T1000 (cell line): ENCODE measurements at regions not wholly inside any gene's neighbourhood (a gene's known extent, or its start where the extent isn't known, plus 50 kb on each side); places are given as distances from the start of the nearest gene placed in this dataset.

Experiments used
- DNase-seq: peaks from one replicate; lab custom pipeline; 2025; ENCODE audit warnings: mixed read lengths; lab: John Stamatoyannopoulos, UW

DNA sequence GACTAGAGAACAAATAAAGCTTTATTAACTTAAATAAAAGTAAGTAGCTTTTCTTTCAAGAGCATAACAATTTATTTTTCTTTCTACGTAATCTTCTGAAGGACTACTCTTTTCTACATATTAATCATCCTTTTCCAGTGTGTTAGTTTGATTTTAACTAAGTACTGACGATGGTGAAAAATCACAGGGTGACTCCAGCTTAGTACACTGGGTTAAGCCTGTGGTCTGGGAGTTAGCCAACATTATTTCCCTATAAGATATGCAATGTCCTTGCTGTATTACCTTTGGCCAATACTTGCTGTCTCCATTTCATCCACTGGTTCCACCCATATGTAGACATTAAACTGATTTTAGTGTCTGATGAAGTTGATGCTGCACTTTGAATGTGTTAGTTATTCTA, 508.6 kb upstream of the SUCLG2 start:
- no peak for DNase-seq

DNA sequence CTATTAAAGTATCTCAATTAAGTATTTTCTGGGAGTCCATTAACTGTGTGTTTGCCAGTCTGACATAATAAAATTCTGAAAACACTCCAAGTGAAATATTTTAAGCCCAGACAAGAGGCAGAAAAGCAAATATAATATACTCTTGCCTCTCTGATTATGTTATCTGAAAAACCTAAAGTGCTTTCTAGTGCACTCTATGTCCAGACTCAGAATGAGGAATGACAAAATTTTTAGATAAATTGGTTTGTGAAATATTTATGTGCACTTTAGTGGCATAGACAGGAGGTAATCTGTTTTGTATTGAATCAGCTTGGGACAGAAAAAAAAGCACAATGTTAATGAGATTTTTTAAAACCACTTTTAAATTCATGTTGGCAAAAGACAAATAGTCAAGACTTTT, 508.2 kb upstream of the SUCLG2 start:
- DNase-seq = no peak

GRCh38 chr3:68151359-68151758, 496.9 kb upstream of the SUCLG2 start:
- DNase-seq = no peak

DNA sequence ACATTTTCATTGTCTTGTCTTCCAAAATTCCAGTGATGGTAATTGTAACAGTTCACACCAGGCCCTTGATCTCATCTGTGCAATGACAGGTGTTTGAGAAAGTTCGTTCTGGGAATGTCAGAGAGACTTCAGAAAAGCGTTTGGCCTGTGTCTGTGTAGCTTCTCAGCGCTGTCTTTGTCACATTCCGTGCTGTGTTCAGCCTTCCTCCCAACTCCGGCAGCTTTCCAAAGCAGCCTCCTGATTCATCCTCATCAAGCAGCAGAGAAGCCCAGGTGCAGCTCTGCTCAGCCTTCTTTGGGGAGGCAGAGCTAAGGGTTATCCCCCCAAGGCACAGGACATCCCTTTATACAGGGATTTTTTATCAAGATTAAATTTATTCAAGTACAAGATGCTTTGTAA, 494.0 kb upstream of the SUCLG2 start:
- DNase-seq = no peak

DNA sequence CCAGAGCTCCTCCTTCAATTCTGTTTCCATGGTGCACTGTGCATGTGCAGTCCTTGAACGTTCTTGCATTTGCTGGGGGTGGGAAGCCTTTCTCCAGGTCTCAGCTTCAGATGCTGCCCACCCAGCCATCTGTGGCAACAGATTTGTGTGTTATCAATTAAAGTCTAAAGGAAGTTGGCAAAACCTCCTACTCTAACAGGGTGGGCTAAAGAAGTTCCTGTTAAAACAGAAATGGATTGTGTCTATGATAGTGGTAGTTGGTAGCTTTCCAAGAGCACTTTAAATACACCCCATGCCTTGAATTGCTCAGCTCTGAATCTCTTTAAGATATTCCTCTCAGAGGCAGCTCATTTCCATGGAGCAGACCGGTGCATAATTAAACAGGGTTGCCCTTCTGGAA, 488.0 kb upstream of the SUCLG2 start:
- DNase-seq = no peak

DNA sequence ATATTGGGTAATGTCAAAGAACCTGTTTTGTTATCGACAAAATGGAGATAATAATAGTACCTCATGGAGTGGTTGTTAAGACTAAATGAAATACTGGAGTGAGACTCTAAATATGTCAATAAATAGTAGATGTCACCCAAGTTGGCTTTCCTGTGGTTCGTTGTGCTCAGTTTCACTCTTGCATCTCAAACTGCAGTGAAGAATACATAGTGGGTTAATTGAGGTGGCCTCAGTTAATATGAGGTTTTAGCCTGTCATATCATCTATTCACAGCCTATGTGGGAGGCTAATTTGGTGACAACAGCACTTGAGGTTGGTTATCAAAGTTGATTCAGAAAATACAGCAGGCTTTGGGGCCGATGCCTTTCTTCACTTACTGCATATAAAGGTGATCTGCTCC, 485.5 kb upstream of the SUCLG2 start:
- DNase-seq = no peak

DNA sequence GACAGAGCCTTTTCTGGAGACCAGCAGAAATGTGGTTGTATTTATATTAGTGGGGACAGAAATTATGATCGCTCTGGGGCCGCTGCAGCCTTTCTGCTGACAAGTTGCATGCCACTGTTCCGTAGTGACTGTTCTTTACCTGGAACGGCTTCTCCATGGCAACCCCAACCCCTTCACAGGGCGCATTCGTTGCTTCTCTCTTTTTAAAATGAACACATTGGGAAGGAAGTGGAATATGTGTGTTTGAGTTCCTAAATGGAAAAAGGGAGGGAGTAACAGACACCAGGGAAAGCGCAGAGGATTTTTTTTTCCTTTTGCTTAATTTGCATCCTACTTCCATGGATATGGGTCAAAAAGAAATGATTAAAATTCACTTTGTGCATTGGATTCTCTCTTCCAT, 482.0 kb upstream of the SUCLG2 start:
- no peak for DNase-seq

GRCh38 chr3:68135067-68135466, 480.7 kb upstream of the SUCLG2 start:
- no peak for DNase-seq

GRCh38 chr3:68129065-68129464, 474.7 kb upstream of the SUCLG2 start:
- DNase-seq = no peak

DNA sequence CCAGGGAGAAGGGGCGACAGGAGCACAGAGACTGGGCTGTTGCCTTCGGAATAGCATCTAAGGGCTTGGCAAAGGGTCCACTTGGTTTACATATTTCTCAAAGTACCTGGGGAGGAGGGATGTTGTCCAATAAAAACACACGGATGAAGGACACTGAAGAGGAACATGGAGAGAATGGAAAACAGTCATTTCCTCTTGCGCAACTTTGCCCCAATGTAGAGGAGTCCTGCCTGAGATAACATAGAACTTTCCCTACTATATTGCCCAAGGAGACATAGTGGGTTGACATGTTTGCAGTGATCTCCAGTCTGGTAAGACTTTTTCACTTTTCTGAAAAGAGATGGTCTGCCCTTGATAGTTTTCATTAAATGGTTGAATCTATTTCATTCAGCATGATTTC, 468.8 kb upstream of the SUCLG2 start:
- no peak for DNase-seq

- no peak for DNase-seq
Observed at GRCh38 chr3:68121287-68121686, 466.9 kb upstream of the SUCLG2 start.

GRCh38 chr3:68116580-68116979, 462.2 kb upstream of the SUCLG2 start:
- no peak for DNase-seq

- DNase-seq = no peak
Observed at GRCh38 chr3:68103811-68104210, 449.4 kb upstream of the SUCLG2 start.

- DNase-seq = no peak
Observed at GRCh38 chr3:68090571-68090970, 436.2 kb upstream of the SUCLG2 start.

- no peak for DNase-seq
Observed at GRCh38 chr3:68089572-68090011, 435.2 kb upstream of the SUCLG2 start.

DNA sequence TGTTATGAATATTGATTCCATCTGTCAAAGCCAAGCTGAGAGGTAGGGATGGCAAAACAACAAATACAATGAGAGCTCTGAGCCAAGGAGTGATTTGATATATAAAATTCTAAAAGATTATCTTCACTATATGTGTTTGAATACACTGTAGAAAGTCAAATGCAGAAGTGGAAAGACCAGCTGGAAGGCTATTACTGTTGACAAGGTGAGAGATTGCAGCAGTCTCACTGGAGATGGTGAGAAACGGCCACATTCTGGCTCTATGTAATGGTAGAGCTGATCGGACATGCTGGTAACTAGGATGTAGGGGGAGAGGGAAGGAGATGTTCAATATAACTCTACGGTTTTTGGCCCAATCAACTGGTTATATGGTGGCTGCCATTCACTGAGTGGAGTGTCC, 434.2 kb upstream of the SUCLG2 start:
- no peak for DNase-seq

DNA sequence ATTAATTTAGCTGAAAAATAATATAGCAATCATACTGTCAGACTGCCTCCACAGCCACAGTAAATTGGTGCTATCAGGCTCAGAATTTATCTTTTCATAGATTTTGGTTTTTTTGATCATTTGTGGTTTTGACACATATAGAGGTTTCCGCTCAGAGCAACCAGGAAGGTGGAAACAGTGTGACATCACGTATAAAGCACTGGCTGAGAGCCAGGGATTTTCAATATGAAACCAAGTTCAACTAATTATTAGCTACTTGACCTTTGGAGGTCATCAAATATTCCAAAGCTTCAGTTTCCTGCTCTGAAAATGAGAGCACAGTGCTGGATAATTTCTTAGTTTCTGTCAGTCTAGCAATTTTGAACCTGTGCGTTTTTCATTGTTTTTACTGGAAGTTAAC, 433.8 kb upstream of the SUCLG2 start:
- no peak for DNase-seq

DNA sequence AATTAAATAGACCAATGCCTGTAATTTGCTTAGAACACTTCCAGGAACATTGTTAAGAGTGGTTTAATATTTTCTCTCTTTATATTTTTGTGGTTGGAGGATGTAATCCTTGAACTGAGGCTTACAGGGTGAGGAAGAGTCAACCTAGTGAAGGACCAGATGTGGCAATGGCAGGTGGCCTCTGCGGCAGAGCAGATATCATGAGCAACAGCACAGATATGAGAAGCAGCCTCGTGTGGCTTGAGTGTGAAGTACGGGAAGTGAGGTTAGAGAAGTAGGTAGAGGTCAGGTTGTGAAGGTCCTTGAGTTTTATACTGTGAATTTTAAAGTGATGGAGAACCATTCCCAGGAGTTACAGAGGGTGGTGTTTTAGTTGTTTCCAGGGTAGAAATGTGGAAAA, 417.6 kb upstream of the SUCLG2 start:
- no peak for DNase-seq

- DNase-seq = no peak
Observed at GRCh38 chr3:68070186-68070585, 415.8 kb upstream of the SUCLG2 start.

DNA sequence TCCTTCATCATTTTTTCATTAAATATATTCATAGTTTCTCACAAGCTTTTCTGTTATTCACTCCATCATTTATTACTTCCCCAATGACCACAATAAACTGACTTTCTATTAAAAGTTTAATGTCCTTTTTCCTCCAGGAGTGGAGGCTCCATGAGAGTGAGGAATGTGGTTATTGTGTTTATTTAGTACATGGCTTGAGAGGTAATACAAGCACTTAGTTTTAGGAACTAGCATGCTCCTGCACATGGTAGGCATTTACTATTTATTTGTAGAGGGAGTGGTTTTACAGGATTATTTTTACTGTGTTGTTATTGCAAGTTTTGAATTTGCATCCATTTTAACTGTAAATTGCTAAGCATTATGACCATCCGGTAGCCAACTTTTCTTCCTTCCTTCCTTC, 412.9 kb upstream of the SUCLG2 start:
- DNase-seq = no peak

- no peak for DNase-seq
Observed at GRCh38 chr3:68062926-68063325, 408.5 kb upstream of the SUCLG2 start.

DNA sequence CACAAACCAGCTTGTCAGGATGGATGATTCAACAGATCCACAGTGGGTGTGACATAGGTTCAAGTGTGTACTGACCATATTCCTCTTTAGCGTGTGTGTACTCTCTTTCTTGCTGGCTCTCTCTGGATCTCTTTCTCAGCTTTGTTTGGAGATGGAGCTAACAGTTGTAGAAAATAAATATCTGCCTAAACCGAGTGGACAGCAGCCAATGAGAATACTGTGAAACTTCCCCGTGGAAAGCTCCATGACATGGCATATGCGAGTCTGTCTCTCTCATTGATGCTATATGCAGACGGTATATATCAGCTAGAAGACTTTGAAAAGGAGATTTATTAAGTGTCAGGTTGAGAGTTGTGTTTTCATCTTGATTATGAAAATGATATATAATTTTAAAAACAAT, 406.5 kb upstream of the SUCLG2 start:
- no peak for DNase-seq

GRCh38 chr3:68060191-68060590, 405.8 kb upstream of the SUCLG2 start:
- no peak for DNase-seq

- no peak for DNase-seq
Observed at GRCh38 chr3:68059628-68060152, 405.3 kb upstream of the SUCLG2 start.
